ENCODE measurements at regions not wholly inside any gene's neighbourhood (a gene's known extent, or its start where the extent isn't known, plus 50 kb on each side); places are given as distances from the start of the nearest gene placed in this dataset.

DNA sequence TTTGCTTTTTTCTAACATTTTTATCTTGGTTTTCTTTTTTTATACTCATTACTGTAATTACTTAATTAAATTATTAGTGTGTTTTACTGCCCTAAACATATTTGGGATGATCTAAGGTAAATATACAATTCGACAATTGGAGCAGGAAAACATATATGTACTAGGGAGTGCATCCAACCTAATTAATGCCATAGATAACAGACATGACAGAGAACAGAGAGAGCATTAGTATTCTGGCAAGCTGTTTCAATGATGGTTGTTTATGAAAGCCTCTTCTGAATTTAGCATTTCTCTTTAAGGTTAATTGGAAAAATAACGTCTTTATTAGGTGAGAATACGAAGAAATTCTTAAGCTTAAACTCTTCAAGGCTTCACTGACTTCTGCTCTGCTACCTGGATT, 300.1 kb upstream of the PRR16 start:
- DNase-seq (ENCODE audit: extremely low read depth in 1 of 4, low spot score in 3 of 4) (no peak), ATAC-seq (no peak), FAIRE-seq (no peak)
- CTCF ChIA-PET (ENCODE audit: low intra/inter-chr PET ratio) = no interaction called here
- Histone ChIP-seq H3K79me2 (ENCODE audit: control insufficient read depth, insufficient read depth, low read length) (no peaks in the 10 kb centered on the region), H3K4me2 (ENCODE audit: insufficient read depth, low read length) (no peak overlapping the region), H3K4me1 (replicated peaks in 1 of 2; ENCODE audit: control insufficient read depth in 2 of 2, insufficient read depth in 2 of 2, low read length in 2 of 2) (no peaks in the 10 kb centered on the region), H3K9me3 (replicated peaks; ENCODE audit: control insufficient read depth, insufficient read depth, low read depth, low read length) (no peaks in the 10 kb centered on the region), H3K36me3 (ENCODE audit: control insufficient read depth, insufficient read depth, low read length) (no peaks in the 10 kb centered on the region), H4K20me1 (replicated peaks; ENCODE audit: control insufficient read depth, insufficient read depth, low read length) (no peaks in the 10 kb centered on the region), H2AFZ (ENCODE audit: low read depth, low read length) (no peak overlapping the region), H3K9me1 (ENCODE audit: control insufficient read depth, insufficient read depth, low read length) (no peaks in the 10 kb centered on the region), H3K4me3 (no peak overlapping the region), H3K27me3 (ENCODE audit: control insufficient read depth in 2 of 2, insufficient read depth in 2 of 2, low read length in 2 of 2) (no peaks in the 10 kb centered on the region), H3K27ac (ENCODE audit: extremely low read depth, low read depth, low read length) (no peak overlapping the region), H3K9ac (ENCODE audit: insufficient read depth in 1 of 2, low read depth in 2 of 2, low read length in 2 of 2) (no peak overlapping the region)
- in situ Hi-C loops (cut with MboI) (no loop called here), intact Hi-C loops (cut with micrococcal nuclease) (no loop called here)
- WGBS (ENCODE audit: insufficient coverage, low coverage, missing lambda C conversion rate) = 2% methylated on average over 3 of the region's 3 CpGs
- POLR2A ChIA-PET = no interaction called here
- no TSS peak for BruUV-seq (replicated peaks)
- TF ChIP-seq NFE2L1 (tag; IDR thresholded peaks at IDR 0.05; ENCODE audit: borderline replicate concordance, low read depth) (no peak), RFX5 (IDR thresholded peaks at IDR 0.05; ENCODE audit: low read depth, low read length) (no peak), XRCC5 (IDR thresholded peaks at IDR 0.05; ENCODE audit: low read depth, low read length) (no peak), NCOR1 (IDR thresholded peaks at IDR 0.05) (no peak), ZNF3 (CRISPR knock-in tag; IDR thresholded peaks at IDR 0.05) (no peak), TRIM24 (IDR thresholded peaks at IDR 0.05) (no peak), CAMTA2 (CRISPR knock-in tag; conservative IDR thresholded peaks at IDR 0.05) (no peak), DPF2 (IDR thresholded peaks at IDR 0.05) (no peak), ARNT (IDR thresholded peaks at IDR 0.05) (no peak), DIDO1 (tag; IDR thresholded peaks at IDR 0.05; ENCODE audit: low read depth) (no peak)
- TF ChIP-seq, protein P1, sequence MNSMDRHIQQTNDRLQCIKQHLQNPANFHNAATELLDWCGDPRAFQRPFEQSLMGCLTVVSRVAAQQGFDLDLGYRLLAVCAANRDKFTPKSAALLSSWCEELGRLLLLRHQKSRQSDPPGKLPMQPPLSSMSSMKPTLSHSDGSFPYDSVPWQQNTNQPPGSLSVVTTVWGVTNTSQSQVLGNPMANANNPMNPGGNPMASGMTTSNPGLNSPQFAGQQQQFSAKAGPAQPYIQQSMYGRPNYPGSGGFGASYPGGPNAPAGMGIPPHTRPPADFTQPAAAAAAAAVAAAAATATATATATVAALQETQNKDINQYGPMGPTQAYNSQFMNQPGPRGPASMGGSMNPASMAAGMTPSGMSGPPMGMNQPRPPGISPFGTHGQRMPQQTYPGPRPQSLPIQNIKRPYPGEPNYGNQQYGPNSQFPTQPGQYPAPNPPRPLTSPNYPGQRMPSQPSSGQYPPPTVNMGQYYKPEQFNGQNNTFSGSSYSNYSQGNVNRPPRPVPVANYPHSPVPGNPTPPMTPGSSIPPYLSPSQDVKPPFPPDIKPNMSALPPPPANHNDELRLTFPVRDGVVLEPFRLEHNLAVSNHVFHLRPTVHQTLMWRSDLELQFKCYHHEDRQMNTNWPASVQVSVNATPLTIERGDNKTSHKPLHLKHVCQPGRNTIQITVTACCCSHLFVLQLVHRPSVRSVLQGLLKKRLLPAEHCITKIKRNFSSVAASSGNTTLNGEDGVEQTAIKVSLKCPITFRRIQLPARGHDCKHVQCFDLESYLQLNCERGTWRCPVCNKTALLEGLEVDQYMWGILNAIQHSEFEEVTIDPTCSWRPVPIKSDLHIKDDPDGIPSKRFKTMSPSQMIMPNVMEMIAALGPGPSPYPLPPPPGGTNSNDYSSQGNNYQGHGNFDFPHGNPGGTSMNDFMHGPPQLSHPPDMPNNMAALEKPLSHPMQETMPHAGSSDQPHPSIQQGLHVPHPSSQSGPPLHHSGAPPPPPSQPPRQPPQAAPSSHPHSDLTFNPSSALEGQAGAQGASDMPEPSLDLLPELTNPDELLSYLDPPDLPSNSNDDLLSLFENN (IDR thresholded peaks at IDR 0.05; ENCODE audit: low read depth in 2 of 2, low read length in 2 of 2) = no peak
- TF ChIP-seq, protein P2, sequence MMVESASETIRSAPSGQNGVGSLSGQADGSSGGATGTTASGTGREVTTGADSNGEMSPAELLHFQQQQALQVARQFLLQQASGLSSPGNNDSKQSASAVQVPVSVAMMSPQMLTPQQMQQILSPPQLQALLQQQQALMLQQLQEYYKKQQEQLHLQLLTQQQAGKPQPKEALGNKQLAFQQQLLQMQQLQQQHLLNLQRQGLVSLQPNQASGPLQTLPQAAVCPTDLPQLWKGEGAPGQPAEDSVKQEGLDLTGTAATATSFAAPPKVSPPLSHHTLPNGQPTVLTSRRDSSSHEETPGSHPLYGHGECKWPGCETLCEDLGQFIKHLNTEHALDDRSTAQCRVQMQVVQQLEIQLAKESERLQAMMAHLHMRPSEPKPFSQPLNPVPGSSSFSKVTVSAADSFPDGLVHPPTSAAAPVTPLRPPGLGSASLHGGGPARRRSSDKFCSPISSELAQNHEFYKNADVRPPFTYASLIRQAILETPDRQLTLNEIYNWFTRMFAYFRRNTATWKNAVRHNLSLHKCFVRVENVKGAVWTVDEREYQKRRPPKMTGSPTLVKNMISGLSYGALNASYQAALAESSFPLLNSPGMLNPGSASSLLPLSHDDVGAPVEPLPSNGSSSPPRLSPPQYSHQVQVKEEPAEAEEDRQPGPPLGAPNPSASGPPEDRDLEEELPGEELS (CRISPR knock-in tag; IDR thresholded peaks at IDR 0.05; ENCODE audit: borderline replicate concordance) = no peak
- TF ChIP-seq, protein P3, sequence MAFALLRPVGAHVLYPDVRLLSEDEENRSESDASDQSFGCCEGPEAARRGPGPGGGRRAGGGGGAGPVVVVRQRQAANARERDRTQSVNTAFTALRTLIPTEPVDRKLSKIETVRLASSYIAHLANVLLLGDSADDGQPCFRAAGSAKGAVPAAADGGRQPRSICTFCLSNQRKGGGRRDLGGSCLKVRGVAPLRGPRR (CRISPR knock-in tag; IDR thresholded peaks at IDR 0.05) = no peak
- TF ChIP-seq, protein P4, sequence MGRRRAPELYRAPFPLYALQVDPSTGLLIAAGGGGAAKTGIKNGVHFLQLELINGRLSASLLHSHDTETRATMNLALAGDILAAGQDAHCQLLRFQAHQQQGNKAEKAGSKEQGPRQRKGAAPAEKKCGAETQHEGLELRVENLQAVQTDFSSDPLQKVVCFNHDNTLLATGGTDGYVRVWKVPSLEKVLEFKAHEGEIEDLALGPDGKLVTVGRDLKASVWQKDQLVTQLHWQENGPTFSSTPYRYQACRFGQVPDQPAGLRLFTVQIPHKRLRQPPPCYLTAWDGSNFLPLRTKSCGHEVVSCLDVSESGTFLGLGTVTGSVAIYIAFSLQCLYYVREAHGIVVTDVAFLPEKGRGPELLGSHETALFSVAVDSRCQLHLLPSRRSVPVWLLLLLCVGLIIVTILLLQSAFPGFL (CRISPR knock-in tag; IDR thresholded peaks at IDR 0.05) = no peak

Data from K562 (cell line).